ENCODE measurements at regions not wholly inside any gene's neighbourhood (a gene's known extent, or its start where the extent isn't known, plus 50 kb on each side); places are given as distances from the start of the nearest gene placed in this dataset.
A peak's percentile ranks its signal among the peaks of the same experiment; 100 is the strongest.

DNA sequence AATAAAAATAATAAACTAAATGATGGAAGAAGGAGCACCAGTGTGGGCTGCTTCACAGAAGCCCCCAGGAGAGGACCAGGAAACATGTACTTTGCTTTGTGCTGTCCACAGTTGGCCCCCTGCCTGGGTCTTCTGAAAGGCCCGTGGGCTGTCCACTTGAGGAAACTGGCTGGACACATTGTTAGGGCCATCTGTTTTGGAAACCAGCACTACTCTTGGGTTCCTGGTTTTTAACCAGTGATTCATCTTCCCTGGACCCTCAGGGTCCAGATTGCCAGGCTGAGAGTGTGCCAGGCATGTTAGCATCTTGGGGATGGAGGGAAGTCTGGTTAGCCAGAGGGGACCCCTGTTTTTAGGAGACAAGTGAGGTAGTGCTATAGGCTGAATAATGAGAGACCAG is 297.2 kb upstream of the C2CD4B start:
- Mint-ChIP-seq H3K9me3 (ENCODE audit: unreplicated experiment) (no peaks in the 10 kb centered on the region), H3K4me3 (ENCODE audit: unreplicated experiment) (no peak overlapping the region), H3K27ac (ENCODE audit: unreplicated experiment) (no peak overlapping the region), H3K4me1 (ENCODE audit: low read depth, unreplicated experiment) (peaks cover 34% of the 10 kb centered on the region), H3K36me3 (ENCODE audit: low read depth, unreplicated experiment) (peaks cover 11% of the 10 kb centered on the region), H3K27me3 (ENCODE audit: low read depth, unreplicated experiment) (no peaks in the 10 kb centered on the region)
- DNase-seq (ENCODE audit: low read depth): no peak
- Histone ChIP-seq H3K4me2 (ENCODE audit: low read length) (no peak overlapping the region), H3K9ac (ENCODE audit: low read length) (no peak overlapping the region), H2AFZ (ENCODE audit: low read depth, low read length) (no peak overlapping the region), H3K27ac (ENCODE audit: low read depth, low read length) (no peak overlapping the region), H4K20me1 (ENCODE audit: insufficient read depth, low read length) (peaks cover 3% of the 10 kb centered on the region), H3K4me1 (ENCODE audit: insufficient read depth, low read length) (peaks cover 13% of the 10 kb centered on the region), H3K79me2 (ENCODE audit: insufficient read depth, low read length) (no peaks in the 10 kb centered on the region), H3K4me3 (ENCODE audit: insufficient read depth, low read depth, low read length) (no peak overlapping the region), H3K27me3 (ENCODE audit: insufficient read depth, low read length) (no peaks in the 10 kb centered on the region), H3K9me3 (ENCODE audit: insufficient read depth, low read depth, low read length) (no peaks in the 10 kb centered on the region), H3K36me3 (ENCODE audit: insufficient read depth, low read length) (no peaks in the 10 kb centered on the region)
- FAIRE-seq: no peak
- TF ChIP-seq EZH2 (IDR thresholded peaks at IDR 0.05; ENCODE audit: insufficient read depth, low read length): no peak
- TF ChIP-seq, protein P1, sequence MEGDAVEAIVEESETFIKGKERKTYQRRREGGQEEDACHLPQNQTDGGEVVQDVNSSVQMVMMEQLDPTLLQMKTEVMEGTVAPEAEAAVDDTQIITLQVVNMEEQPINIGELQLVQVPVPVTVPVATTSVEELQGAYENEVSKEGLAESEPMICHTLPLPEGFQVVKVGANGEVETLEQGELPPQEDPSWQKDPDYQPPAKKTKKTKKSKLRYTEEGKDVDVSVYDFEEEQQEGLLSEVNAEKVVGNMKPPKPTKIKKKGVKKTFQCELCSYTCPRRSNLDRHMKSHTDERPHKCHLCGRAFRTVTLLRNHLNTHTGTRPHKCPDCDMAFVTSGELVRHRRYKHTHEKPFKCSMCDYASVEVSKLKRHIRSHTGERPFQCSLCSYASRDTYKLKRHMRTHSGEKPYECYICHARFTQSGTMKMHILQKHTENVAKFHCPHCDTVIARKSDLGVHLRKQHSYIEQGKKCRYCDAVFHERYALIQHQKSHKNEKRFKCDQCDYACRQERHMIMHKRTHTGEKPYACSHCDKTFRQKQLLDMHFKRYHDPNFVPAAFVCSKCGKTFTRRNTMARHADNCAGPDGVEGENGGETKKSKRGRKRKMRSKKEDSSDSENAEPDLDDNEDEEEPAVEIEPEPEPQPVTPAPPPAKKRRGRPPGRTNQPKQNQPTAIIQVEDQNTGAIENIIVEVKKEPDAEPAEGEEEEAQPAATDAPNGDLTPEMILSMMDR (IDR thresholded peaks at IDR 0.05; ENCODE audit: insufficient read depth, low read depth, low read length): no peak

GRCh38 chr15:62462721-62463120 is 297.6 kb upstream of the C2CD4B start:
- H3K4me3 ChIP-seq (ENCODE audit: insufficient read depth, low read depth, low read length): no peak overlapping the region
- Mint-ChIP-seq H3K4me3 (ENCODE audit: unreplicated experiment) (no peak overlapping the region), H3K9me3 (ENCODE audit: unreplicated experiment) (no peaks in the 10 kb centered on the region), H3K36me3 (ENCODE audit: low read depth, unreplicated experiment) (peaks cover 7% of the 10 kb centered on the region), H3K4me1 (ENCODE audit: low read depth, unreplicated experiment) (peaks cover 29% of the 10 kb centered on the region), H3K27ac (ENCODE audit: unreplicated experiment) (peak overlapping the region; percentile 15), H3K27me3 (ENCODE audit: low read depth, unreplicated experiment) (no peaks in the 10 kb centered on the region)
- peaks cover 13% of the 10 kb centered on the region for H3K4me1 ChIP-seq (ENCODE audit: insufficient read depth, low read length)
- H3K9ac ChIP-seq (ENCODE audit: low read length): no peak overlapping the region
- peaks cover 3% of the 10 kb centered on the region for H4K20me1 ChIP-seq (ENCODE audit: insufficient read depth, low read length)
- H3K36me3 ChIP-seq (ENCODE audit: insufficient read depth, low read length): no peaks in the 10 kb centered on the region
- FAIRE-seq (no peak), DNase-seq (ENCODE audit: low read depth) (no peak)
- no peak overlapping the region for H3K4me2 ChIP-seq (ENCODE audit: low read length)
- TF ChIP-seq EZH2 (IDR thresholded peaks at IDR 0.05; ENCODE audit: insufficient read depth, low read length): no peak
- TF ChIP-seq, protein P1 (IDR thresholded peaks at IDR 0.05; ENCODE audit: insufficient read depth, low read depth, low read length): no peak
- no peak overlapping the region for H2AFZ ChIP-seq (ENCODE audit: low read depth, low read length)
- H3K9me3 ChIP-seq (ENCODE audit: insufficient read depth, low read depth, low read length): no peaks in the 10 kb centered on the region
- H3K79me2 ChIP-seq (ENCODE audit: insufficient read depth, low read length): no peaks in the 10 kb centered on the region
- no peak overlapping the region for H3K27ac ChIP-seq (ENCODE audit: low read depth, low read length)
- H3K27me3 ChIP-seq (ENCODE audit: insufficient read depth, low read length): no peaks in the 10 kb centered on the region

DNA sequence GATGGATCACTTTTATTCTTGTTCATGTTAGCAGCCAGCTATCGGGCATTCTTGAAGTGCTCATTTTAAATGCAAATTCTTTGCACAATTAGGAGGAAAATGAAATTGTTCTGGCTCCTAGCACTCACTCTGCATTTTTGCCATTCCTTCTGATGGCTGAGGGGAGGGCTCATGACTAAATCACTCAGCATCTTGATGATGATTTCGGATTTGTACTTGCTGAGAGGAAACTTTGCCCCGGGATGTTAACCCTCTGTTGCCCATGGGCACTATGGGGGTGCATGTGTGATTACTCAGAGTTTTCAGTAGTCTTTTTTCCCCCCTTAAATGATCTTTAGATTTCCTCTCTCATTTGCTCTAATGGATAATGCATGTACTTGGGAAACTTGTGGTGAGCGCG is 299.6 kb upstream of the C2CD4B start:
- peak; percentile 60 for DNase-seq (ENCODE audit: low read depth)
- Mint-ChIP-seq H3K9me3 (ENCODE audit: unreplicated experiment) (no peaks in the 10 kb centered on the region), H3K4me3 (ENCODE audit: unreplicated experiment) (peak overlapping the region; percentile 55), H3K27ac (ENCODE audit: unreplicated experiment) (peak overlapping the region; percentile 82), H3K27me3 (ENCODE audit: low read depth, unreplicated experiment) (no peaks in the 10 kb centered on the region), H3K36me3 (ENCODE audit: low read depth, unreplicated experiment) (peaks cover 7% of the 10 kb centered on the region), H3K4me1 (ENCODE audit: low read depth, unreplicated experiment) (peaks cover 39% of the 10 kb centered on the region)
- H3K4me3 ChIP-seq (ENCODE audit: insufficient read depth, low read depth, low read length): no peak overlapping the region
- peaks cover 20% of the 10 kb centered on the region for H3K4me1 ChIP-seq (ENCODE audit: insufficient read depth, low read length)
- H3K27ac ChIP-seq (ENCODE audit: low read depth, low read length): no peak overlapping the region
- peaks cover 3% of the 10 kb centered on the region for H4K20me1 ChIP-seq (ENCODE audit: insufficient read depth, low read length)
- H3K9me3 ChIP-seq (ENCODE audit: insufficient read depth, low read depth, low read length): no peaks in the 10 kb centered on the region
- H3K27me3 ChIP-seq (ENCODE audit: insufficient read depth, low read length): no peaks in the 10 kb centered on the region
- FAIRE-seq: peak; percentile 83
- no peaks in the 10 kb centered on the region for H3K36me3 ChIP-seq (ENCODE audit: insufficient read depth, low read length)
- H2AFZ ChIP-seq (ENCODE audit: low read depth, low read length): no peak overlapping the region
- no peak for TF ChIP-seq EZH2 (IDR thresholded peaks at IDR 0.05; ENCODE audit: insufficient read depth, low read length)
- peak overlapping the region; percentile 47 for H3K9ac ChIP-seq (ENCODE audit: low read length)
- no peaks in the 10 kb centered on the region for H3K79me2 ChIP-seq (ENCODE audit: insufficient read depth, low read length)
- peak overlapping the region; percentile 76 for H3K4me2 ChIP-seq (ENCODE audit: low read length)
